AG10803 (cell line): ENCODE measurements at regions not wholly inside any gene's neighbourhood (a gene's known extent, or its start where the extent isn't known, plus 50 kb on each side); places are given as distances from the start of the nearest gene placed in this dataset.

Experiments used
- DNase-seq: peaks from one replicate; pipeline ENCODE4 v3.0.0; 2010; ENCODE audit warnings: low read depth
- H3K4me3 ChIP-seq: 2 replicates; pipeline ENCODE4 v1.5.1; 2011; ENCODE audit warnings: mild to moderate bottlenecking, low read length, control low read depth
- TF ChIP-seq, protein P1 (sequence below): conservative IDR thresholded peaks from 2 replicates; pipeline ENCODE4 v1.5.1; 2011; ENCODE audit warnings: mild to moderate bottlenecking, low read length, control low read depth, inconsistent platforms

DNA sequence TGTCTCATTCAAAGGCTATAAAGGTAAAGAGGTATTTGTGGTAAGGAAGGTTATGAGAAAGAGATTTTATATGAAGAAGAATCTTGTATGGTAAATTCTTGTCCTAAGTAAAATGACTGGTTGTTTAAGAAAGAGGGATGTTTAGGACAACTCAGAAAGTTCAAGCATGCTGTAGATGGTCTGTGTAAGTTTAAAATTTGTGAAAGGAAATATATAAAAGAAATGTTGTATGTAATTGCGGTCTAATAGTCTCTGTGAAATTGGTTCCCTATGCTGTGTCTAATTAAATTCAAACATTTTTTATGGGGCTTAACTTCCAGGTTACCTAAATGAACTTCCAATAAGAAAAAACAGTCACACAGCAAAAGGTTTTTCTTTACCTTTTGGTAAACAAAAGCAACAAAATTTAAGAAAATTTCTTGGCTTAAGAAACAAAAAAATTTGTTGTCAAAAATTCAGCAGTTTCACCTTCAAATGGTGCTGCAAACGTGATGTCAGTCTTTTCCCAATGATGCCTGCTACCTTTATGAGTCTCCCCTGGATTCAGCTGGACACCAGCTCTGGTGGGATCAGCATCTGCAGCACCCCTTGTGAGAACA lies 83.0 kb upstream of the FCN1 start:
- no peak for DNase-seq
- TF ChIP-seq, protein P1, sequence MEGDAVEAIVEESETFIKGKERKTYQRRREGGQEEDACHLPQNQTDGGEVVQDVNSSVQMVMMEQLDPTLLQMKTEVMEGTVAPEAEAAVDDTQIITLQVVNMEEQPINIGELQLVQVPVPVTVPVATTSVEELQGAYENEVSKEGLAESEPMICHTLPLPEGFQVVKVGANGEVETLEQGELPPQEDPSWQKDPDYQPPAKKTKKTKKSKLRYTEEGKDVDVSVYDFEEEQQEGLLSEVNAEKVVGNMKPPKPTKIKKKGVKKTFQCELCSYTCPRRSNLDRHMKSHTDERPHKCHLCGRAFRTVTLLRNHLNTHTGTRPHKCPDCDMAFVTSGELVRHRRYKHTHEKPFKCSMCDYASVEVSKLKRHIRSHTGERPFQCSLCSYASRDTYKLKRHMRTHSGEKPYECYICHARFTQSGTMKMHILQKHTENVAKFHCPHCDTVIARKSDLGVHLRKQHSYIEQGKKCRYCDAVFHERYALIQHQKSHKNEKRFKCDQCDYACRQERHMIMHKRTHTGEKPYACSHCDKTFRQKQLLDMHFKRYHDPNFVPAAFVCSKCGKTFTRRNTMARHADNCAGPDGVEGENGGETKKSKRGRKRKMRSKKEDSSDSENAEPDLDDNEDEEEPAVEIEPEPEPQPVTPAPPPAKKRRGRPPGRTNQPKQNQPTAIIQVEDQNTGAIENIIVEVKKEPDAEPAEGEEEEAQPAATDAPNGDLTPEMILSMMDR, result no peak

DNA sequence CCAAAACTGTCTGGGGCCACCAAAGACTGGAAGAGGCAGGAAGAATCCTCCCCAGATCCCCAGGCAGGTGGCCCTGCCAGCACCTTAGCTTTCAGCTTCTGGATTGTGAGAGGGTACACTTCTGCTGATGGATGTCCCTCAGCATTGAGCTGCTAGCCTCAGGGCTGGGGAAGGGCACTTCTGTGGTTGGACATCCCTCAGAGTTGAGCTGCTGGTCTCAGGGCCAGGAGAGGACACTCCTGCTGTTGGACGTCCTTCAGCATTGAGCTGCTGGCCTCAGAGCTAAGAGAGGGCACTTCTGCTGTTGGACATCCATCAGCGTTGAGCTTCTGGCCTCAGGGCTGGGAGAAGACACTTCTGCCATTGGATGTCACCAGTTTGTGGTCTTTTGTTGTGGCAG lies 83.8 kb upstream of the FCN1 start:
- H3K4me3 ChIP-seq, result no peak overlapping the region
- TF ChIP-seq, protein P1, result no peak
- no peak for DNase-seq

More for the DNA sequence above, 83.0 kb upstream of the FCN1 start:
- H3K4me3 ChIP-seq, result no peak overlapping the region

DNA sequence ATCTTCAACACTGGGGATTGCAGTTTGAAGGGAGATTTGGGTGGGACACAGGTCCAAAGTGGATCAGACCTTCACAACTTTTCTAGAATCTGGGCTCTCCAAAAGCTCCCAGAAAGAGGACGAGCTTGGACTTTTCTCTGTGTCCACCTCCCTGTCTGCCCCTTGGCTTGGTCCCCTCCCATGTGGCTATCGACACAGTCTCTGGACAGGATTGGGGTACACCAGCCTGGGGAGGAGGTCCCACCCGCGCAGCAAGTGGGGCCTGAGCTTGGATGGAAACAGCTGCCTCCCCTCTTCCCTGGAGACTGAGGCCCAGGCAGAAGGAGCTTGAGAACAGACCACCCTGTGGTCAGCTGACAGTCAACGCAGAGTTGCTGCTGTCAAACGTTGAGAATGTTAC lies 84.6 kb upstream of the FCN1 start:
- no peak for DNase-seq
- H3K4me3 ChIP-seq, result no peak overlapping the region
- TF ChIP-seq, protein P1, result no peak

DNA sequence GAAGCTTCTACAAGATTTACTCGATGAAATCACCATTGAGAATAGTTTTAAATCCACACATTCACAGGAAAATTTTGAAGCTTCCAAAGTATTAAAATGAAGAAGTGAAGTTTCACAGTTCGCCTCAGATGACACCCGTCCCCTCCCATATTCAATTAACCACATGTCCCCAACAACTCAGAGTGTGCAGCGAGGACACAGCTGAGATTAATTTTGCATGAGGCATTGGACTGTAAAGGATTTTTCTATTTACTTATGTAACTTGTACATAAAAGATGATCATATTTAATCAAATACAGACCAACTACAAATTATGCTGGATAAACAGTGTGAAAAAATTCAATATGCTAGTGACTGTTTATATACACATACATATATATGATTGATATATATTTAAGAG lies 84.7 kb upstream of the OLFM1 start:
- no peak overlapping the region for H3K4me3 ChIP-seq
- no peak for DNase-seq
- TF ChIP-seq, protein P1, result no peak

DNA sequence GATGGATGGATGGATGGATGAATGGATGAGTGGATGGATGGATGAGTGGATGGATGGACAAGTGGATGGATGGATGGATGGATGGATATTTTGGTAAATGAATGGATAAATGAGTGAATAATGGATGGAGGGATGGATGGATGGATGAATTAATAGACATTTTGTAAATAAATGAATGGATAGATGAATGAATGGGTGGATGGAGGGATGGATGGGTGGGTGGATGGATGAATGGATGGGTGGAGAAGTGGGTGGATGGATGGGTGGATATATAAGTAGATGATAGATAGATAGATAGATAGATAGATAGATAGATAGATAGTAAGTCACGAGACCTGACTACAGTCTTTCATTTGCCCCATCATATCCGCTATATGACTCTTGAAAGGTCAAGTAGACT lies 82.7 kb upstream of the OLFM1 start:
- H3K4me3 ChIP-seq, result no peak overlapping the region
- DNase-seq, result no peak
- TF ChIP-seq, protein P1, result no peak

DNA sequence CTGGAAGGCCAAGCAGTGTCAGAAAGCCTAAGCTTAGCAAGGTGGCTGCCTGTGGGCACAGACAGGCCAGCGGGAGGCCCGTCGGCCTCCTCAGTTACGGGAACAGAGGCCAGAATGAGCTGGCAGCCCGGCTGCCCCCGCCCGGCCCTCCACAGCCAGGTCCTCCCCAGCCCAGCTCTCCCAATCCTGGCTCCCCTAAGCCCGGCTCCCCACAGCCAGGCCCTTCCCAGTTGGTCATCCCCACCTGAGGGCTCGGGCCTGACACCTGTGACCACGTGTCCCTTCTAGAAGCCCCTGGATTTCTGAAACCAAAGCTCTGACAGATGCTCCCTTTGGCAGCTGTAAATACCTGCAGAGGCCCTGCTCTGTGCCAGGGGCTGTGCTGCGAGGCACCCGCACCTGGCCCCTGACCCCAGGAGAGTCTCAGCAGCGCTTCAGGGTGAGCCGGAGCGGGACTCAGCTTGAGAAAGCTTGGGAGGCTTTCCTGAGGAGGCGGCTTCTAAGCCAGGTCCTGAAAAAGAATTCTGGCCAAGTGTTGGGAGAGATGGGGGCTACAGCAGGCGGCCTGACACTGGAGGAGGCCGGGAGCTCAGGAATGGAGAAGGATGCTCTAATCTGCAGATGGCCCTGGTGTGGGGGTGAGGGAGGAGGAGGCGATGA lies 80.4 kb upstream of the OLFM1 start:
- TF ChIP-seq, protein P1, result no peak
- no peak for DNase-seq
- H3K4me3 ChIP-seq, result no peak overlapping the region

DNA sequence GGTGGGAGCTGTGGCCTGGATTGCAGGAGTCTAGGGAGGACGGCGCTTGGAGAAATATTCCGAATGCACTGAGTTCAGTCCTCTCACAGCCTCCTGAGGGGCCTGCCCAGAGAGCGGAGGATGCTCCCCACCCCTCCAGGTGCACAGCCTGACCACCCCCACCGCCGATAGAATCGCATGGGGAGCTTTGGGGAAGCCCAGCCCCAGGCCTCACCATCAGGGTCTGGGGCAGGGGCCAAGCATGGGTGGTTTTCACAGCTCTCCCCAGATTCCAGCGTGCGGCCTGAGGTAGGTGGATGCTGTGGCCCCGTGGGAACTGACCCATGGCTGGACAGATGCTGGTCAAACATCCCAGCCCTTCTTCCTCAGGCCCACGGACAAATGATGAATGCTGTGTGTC lies 79.9 kb upstream of the OLFM1 start:
- H3K4me3 ChIP-seq, result no peak overlapping the region
- TF ChIP-seq, protein P1, result no peak
- DNase-seq, result no peak
